H1 (cell line): ENCODE measurements at regions not wholly inside any gene's neighbourhood (a gene's known extent, or its start where the extent isn't known, plus 50 kb on each side); places are given as distances from the start of the nearest gene placed in this dataset.

Experiments used
- ASH2L ChIP-seq: fragments of 200-600, 300-600 bp; sonication (generic); IDR thresholded peaks from one replicate; pipeline ENCODE4 v1.7.1; 2017; ENCODE audit warnings: low read length
- CTCF ChIP-seq, 3 experiments: IDR thresholded peaks; 1 replicate in 2 of 3; 2 replicates in 1 of 3; pipeline versions ENCODE4 v1.5.1 to v1.6.1; 2011; ENCODE audit warnings: low read length in 3 of 3, mild to moderate bottlenecking in 3 of 3, inconsistent platforms in 2 of 3, low read depth in 1 of 3, moderate library complexity in 1 of 3; ENCODE audit not compliant: insufficient read depth in 1 of 3; ENCODE audit errors: control extremely low read depth in 1 of 3
- JUND ChIP-seq: IDR thresholded peaks from 2 replicates; pipeline ENCODE4 v1.6.1; 2011; ENCODE audit warnings: mild to moderate bottlenecking, improper control_type of control experiment, low read length
- MAX ChIP-seq: IDR thresholded peaks from 2 replicates; pipeline ENCODE4 v1.6.1; 2012; ENCODE audit warnings: inconsistent platforms
- POLR2A ChIP-seq, 2 experiments: IDR thresholded peaks; 1 replicate in 1 of 2; 2 replicates in 1 of 2; pipeline ENCODE4 v1.6.1; 2011; ENCODE audit warnings: low read depth in 2 of 2, low read length in 2 of 2, mild to moderate bottlenecking in 2 of 2; ENCODE audit errors: control extremely low read depth in 1 of 2
- RAD21 ChIP-seq, 2 experiments: IDR thresholded peaks in 1 of 2; conservative IDR thresholded peaks in 1 of 2; 2 replicates each; pipeline ENCODE4 v1.6.1; 2011; ENCODE audit warnings: low read depth in 2 of 2, low read length in 2 of 2, improper control_type of control experiment in 1 of 2, inconsistent platforms in 1 of 2, mild to moderate bottlenecking in 1 of 2, moderate library complexity in 1 of 2
- SIX5 ChIP-seq: IDR thresholded peaks from 2 replicates; pipeline ENCODE4 v1.6.1; 2011; ENCODE audit warnings: mild to moderate bottlenecking, low read depth, low read length
- TAF1 ChIP-seq: IDR thresholded peaks from 2 replicates; pipeline ENCODE4 v1.6.1; 2011; ENCODE audit warnings: mild to moderate bottlenecking, low read depth, low read length

- TF ChIP-seq CTCF (IDR thresholded peaks at IDR 0.05; ENCODE audit: control extremely low read depth in 1 of 3, insufficient read depth in 1 of 3, low read depth in 1 of 3, low read length in 3 of 3) (no peak), ASH2L (no peak), MAX (no peak), JUND (no peak), SIX5 (no peak), TAF1 (no peak), RAD21 (IDR thresholded peaks at IDR 0.05 in 1 of 2, conservative IDR thresholded peaks at IDR 0.05 in 1 of 2; ENCODE audit: low read depth in 2 of 2, low read length in 2 of 2) (no peak), POLR2A (IDR thresholded peaks at IDR 0.05; ENCODE audit: control extremely low read depth in 1 of 2, low read depth in 2 of 2, low read length in 2 of 2) (no peak)
Observed at GRCh38 chr2:23323917-23324680, 60.9 kb upstream of the KLHL29 start.
